OCI-LY3 (cell line): ENCODE measurements at regions not wholly inside any gene's neighbourhood (a gene's known extent, or its start where the extent isn't known, plus 50 kb on each side); places are given as distances from the start of the nearest gene placed in this dataset.

Source experiments
- H2AFZ ChIP-seq: fragments of 200-600, 300-600 bp; shearing (Covaris generic); 2 replicates; pipeline ENCODE4 v1.6.0; 2014; ENCODE audit warnings: antibody characterized with exemption, low read depth, low read length
- H3K27ac ChIP-seq: fragments of 200-600, 300-600 bp; sonication (generic); 2 replicates; pipeline ENCODE4 v1.5.1; 2014; ENCODE audit warnings: mild to moderate bottlenecking, low read length, moderate library complexity, mixed read lengths
- H3K27me3 ChIP-seq: fragments of 200-600, 300-600 bp; sonication (generic); 2 replicates; pipeline ENCODE4 v1.6.1; 2014; ENCODE audit warnings: low read depth, low read length, mixed read lengths
- H3K36me3 ChIP-seq: fragments of 200-600, 300-600 bp; sonication (generic); replicated peaks from 2 replicates; pipeline ENCODE3; 2014; ENCODE audit warnings: low read depth, low read length, mixed read lengths
- H3K4me1 ChIP-seq: fragments of 300-600, 200-600 bp; sonication (generic); 2 replicates; pipeline ENCODE4 v1.6.1; 2014; ENCODE audit warnings: low read length, mixed read lengths
- H3K4me2 ChIP-seq: fragments of 200-600, 300-600 bp; sonication (generic); 2 replicates; pipeline ENCODE4 v1.6.1; 2014; ENCODE audit warnings: low read length, mixed read lengths
- H3K4me3 ChIP-seq: fragments of 300-600, 200-600 bp; sonication (generic); 2 replicates; pipeline ENCODE4 v1.5.1; 2014; ENCODE audit warnings: antibody characterized with exemption, mild to moderate bottlenecking, low read length, moderate library complexity
- H3K79me2 ChIP-seq: fragments of 300-600, 200-600 bp; shearing (Covaris generic); 2 replicates; pipeline ENCODE4 v1.6.1; 2014; ENCODE audit warnings: mild to moderate bottlenecking, low read length, mixed read lengths
- H3K9ac ChIP-seq: fragments of 300-600, 200-600 bp; shearing (Covaris generic); 2 replicates; pipeline ENCODE4 v1.6.0; 2014; ENCODE audit warnings: mild to moderate bottlenecking, low read length, moderate library complexity
- H3K9me3 ChIP-seq: fragments of 200-600, 300-600 bp; shearing (Covaris generic); 2 replicates; pipeline ENCODE4 v1.6.1; 2014; ENCODE audit warnings: low read length, mixed read lengths; ENCODE audit not compliant: insufficient read depth
- H4K20me1 ChIP-seq: fragments of 200-600, 300-600 bp; sonication (generic); 2 replicates; pipeline ENCODE4 v1.6.1; 2016; ENCODE audit warnings: low read length, mixed read lengths; ENCODE audit not compliant: insufficient read depth
- CTCF ChIP-seq: fragments of 200-600, 300-600 bp; sonication (generic); IDR thresholded peaks from 2 replicates; pipeline ENCODE4 v1.5.1; 2014; ENCODE audit warnings: antibody characterized with exemption, low read length, low read depth
- EZH2phosphoT487 ChIP-seq: fragments of 200-600 bp; shearing (Covaris generic); IDR thresholded peaks from 2 replicates; pipeline ENCODE4 v1.6.1; 2018; ENCODE audit warnings: antibody characterized with exemption, mixed run types, low read depth

- no peaks in the 10 kb centered on the region for H4K20me1 ChIP-seq
- TF ChIP-seq EZH2phosphoT487 = no peak
- no peak for TF ChIP-seq CTCF
- H3K4me2 ChIP-seq = no peak overlapping the region
- H3K79me2 ChIP-seq = no peaks in the 10 kb centered on the region
- H2AFZ ChIP-seq = no peak overlapping the region
- no peaks in the 10 kb centered on the region for H3K9me3 ChIP-seq
- H3K27me3 ChIP-seq = no peaks in the 10 kb centered on the region
- no peaks in the 10 kb centered on the region for H3K4me1 ChIP-seq
- no peak overlapping the region for H3K9ac ChIP-seq
- no peak overlapping the region for H3K27ac ChIP-seq
- H3K36me3 ChIP-seq = no peaks in the 10 kb centered on the region
- no peak overlapping the region for H3K4me3 ChIP-seq
These were observed 285.6 kb upstream of the CPEB2 start for GRCh38 chr4:14716691-14717090.

- Histone ChIP-seq H3K79me2 (no peaks in the 10 kb centered on the region), H4K20me1 (no peaks in the 10 kb centered on the region), H2AFZ (no peak overlapping the region), H3K4me2 (no peak overlapping the region), H3K27me3 (no peaks in the 10 kb centered on the region), H3K4me3 (no peak overlapping the region), H3K9ac (no peak overlapping the region), H3K9me3 (no peaks in the 10 kb centered on the region), H3K36me3 (no peaks in the 10 kb centered on the region), H3K27ac (no peak overlapping the region), H3K4me1 (no peaks in the 10 kb centered on the region)
- no peak for TF ChIP-seq EZH2phosphoT487
- no peak for TF ChIP-seq CTCF
These were observed 283.2 kb upstream of the CPEB2 start for GRCh38 chr4:14719053-14719452.

- no peak overlapping the region for H3K4me2 ChIP-seq
- H2AFZ ChIP-seq = no peak overlapping the region
- no peaks in the 10 kb centered on the region for H3K4me1 ChIP-seq
- H3K9me3 ChIP-seq = no peaks in the 10 kb centered on the region
- H3K4me3 ChIP-seq = no peak overlapping the region
- no peak overlapping the region for H3K27ac ChIP-seq
- no peaks in the 10 kb centered on the region for H4K20me1 ChIP-seq
- H3K27me3 ChIP-seq = no peaks in the 10 kb centered on the region
- H3K9ac ChIP-seq = no peak overlapping the region
- no peaks in the 10 kb centered on the region for H3K79me2 ChIP-seq
- TF ChIP-seq CTCF (no peak), EZH2phosphoT487 (no peak)
- H3K36me3 ChIP-seq = no peaks in the 10 kb centered on the region
These were observed 275.8 kb upstream of the CPEB2 start for GRCh38 chr4:14726441-14726840.

GRCh38 chr4:14726877-14727361 is 275.4 kb upstream of the CPEB2 start:
- no peaks in the 10 kb centered on the region for H3K27me3 ChIP-seq
- no peak overlapping the region for H3K9ac ChIP-seq
- no peak overlapping the region for H3K4me3 ChIP-seq
- H3K4me1 ChIP-seq = no peaks in the 10 kb centered on the region
- no peak overlapping the region for H2AFZ ChIP-seq
- no peaks in the 10 kb centered on the region for H3K36me3 ChIP-seq
- H4K20me1 ChIP-seq = no peaks in the 10 kb centered on the region
- H3K9me3 ChIP-seq = no peaks in the 10 kb centered on the region
- H3K4me2 ChIP-seq = no peak overlapping the region
- no peak overlapping the region for H3K27ac ChIP-seq
- no peak for TF ChIP-seq CTCF
- H3K79me2 ChIP-seq = no peaks in the 10 kb centered on the region
